ENCODE measurements at regions not wholly inside any gene's neighbourhood (a gene's known extent, or its start where the extent isn't known, plus 50 kb on each side); places are given as distances from the start of the nearest gene placed in this dataset.

GRCh38 chr14:97697772-97698171 is 900.6 kb downstream of the VRK1 start:
- H3K4me3 ChIP-seq (ENCODE audit: low read depth, low read length), result no peak overlapping the region
- no peaks in the 10 kb centered on the region for H3K9me3 ChIP-seq
- Mint-ChIP-seq H3K36me3 (ENCODE audit: insufficient read depth, unreplicated experiment) (no peaks in the 10 kb centered on the region), H3K27ac (ENCODE audit: unreplicated experiment) (no peak overlapping the region), H3K4me1 (ENCODE audit: low read depth, unreplicated experiment) (no peaks in the 10 kb centered on the region), H3K9me3 (ENCODE audit: unreplicated experiment) (peaks cover 9% of the 10 kb centered on the region), H3K27me3 (ENCODE audit: insufficient read depth, unreplicated experiment) (no peaks in the 10 kb centered on the region), H3K4me3 (ENCODE audit: unreplicated experiment) (no peak overlapping the region)
- BruUV-seq (replicated peaks), result no TSS peak
- H3K36me3 ChIP-seq (ENCODE audit: control insufficient read depth, insufficient read depth, low read length), result no peaks in the 10 kb centered on the region
- DNase-seq, result no peak
- no peak for TF ChIP-seq CTCF (IDR thresholded peaks at IDR 0.05; ENCODE audit: insufficient read depth in 1 of 2, low read depth in 1 of 2, low read length in 1 of 2, severe bottlenecking in 1 of 2, unreplicated experiment in 1 of 2)
- no peaks in the 10 kb centered on the region for H3K27me3 ChIP-seq (replicated peaks; ENCODE audit: control insufficient read depth, insufficient read depth, low read length)
- no peaks in the 10 kb centered on the region for H3K4me1 ChIP-seq
- CTCF ChIA-PET, result no interaction called here
- POLR2A ChIA-PET, result no interaction called here
- intact Hi-C loops (cut with micrococcal nuclease; ENCODE audit: unreplicated experiment), result no loop called here

- intact Hi-C loops (cut with micrococcal nuclease; ENCODE audit: unreplicated experiment), result no loop called here
- no peaks in the 10 kb centered on the region for H3K27me3 Mint-ChIP-seq (ENCODE audit: insufficient read depth, unreplicated experiment)
- H3K4me3 Mint-ChIP-seq (ENCODE audit: unreplicated experiment), result no peak overlapping the region
- no peaks in the 10 kb centered on the region for H3K27me3 ChIP-seq (replicated peaks; ENCODE audit: control insufficient read depth, insufficient read depth, low read length)
- no peak for DNase-seq
- no TSS peak for BruUV-seq (replicated peaks)
- ChIA-PET POLR2A (no interaction called here), CTCF (no interaction called here)
- H3K4me3 ChIP-seq (ENCODE audit: low read depth, low read length), result no peak overlapping the region
- no peaks in the 10 kb centered on the region for H3K4me1 ChIP-seq
- H3K36me3 Mint-ChIP-seq (ENCODE audit: insufficient read depth, unreplicated experiment), result no peaks in the 10 kb centered on the region
- no peaks in the 10 kb centered on the region for H3K4me1 Mint-ChIP-seq (ENCODE audit: low read depth, unreplicated experiment)
- no peaks in the 10 kb centered on the region for H3K36me3 ChIP-seq (ENCODE audit: control insufficient read depth, insufficient read depth, low read length)
- peaks cover 9% of the 10 kb centered on the region for H3K9me3 Mint-ChIP-seq (ENCODE audit: unreplicated experiment)
- no peaks in the 10 kb centered on the region for H3K9me3 ChIP-seq
- TF ChIP-seq CTCF (IDR thresholded peaks at IDR 0.05; ENCODE audit: insufficient read depth in 1 of 2, low read depth in 1 of 2, low read length in 1 of 2, severe bottlenecking in 1 of 2, unreplicated experiment in 1 of 2), result no peak
- H3K27ac Mint-ChIP-seq (ENCODE audit: unreplicated experiment), result no peak overlapping the region
Observed at GRCh38 chr14:97699026-97699425, 901.8 kb downstream of the VRK1 start.

GRCh38 chr14:97703006-97703760 is 906.0 kb downstream of the VRK1 start:
- Mint-ChIP-seq H3K4me3 (ENCODE audit: unreplicated experiment) (no peak overlapping the region), H3K27ac (ENCODE audit: unreplicated experiment) (no peak overlapping the region), H3K9me3 (ENCODE audit: unreplicated experiment) (peaks cover 9% of the 10 kb centered on the region), H3K4me1 (ENCODE audit: low read depth, unreplicated experiment) (no peaks in the 10 kb centered on the region), H3K36me3 (ENCODE audit: insufficient read depth, unreplicated experiment) (no peaks in the 10 kb centered on the region), H3K27me3 (ENCODE audit: insufficient read depth, unreplicated experiment) (no peaks in the 10 kb centered on the region)
- ChIA-PET CTCF (no interaction called here), POLR2A (no interaction called here)
- no peak overlapping the region for H3K4me3 ChIP-seq (ENCODE audit: low read depth, low read length)
- no peaks in the 10 kb centered on the region for H3K4me1 ChIP-seq
- H3K9me3 ChIP-seq, result no peaks in the 10 kb centered on the region
- no peaks in the 10 kb centered on the region for H3K27me3 ChIP-seq (replicated peaks; ENCODE audit: control insufficient read depth, insufficient read depth, low read length)
- TF ChIP-seq CTCF (IDR thresholded peaks at IDR 0.05; ENCODE audit: insufficient read depth in 1 of 2, low read depth in 1 of 2, low read length in 1 of 2, severe bottlenecking in 1 of 2, unreplicated experiment in 1 of 2), result no peak
- BruUV-seq (replicated peaks), result no TSS peak
- no peak for DNase-seq
- H3K36me3 ChIP-seq (ENCODE audit: control insufficient read depth, insufficient read depth, low read length), result no peaks in the 10 kb centered on the region
- intact Hi-C loops (cut with micrococcal nuclease; ENCODE audit: unreplicated experiment), result no loop called here

Measured in Caco-2 (cell line).